ENCODE measurements at regions not wholly inside any gene's neighbourhood (a gene's known extent, or its start where the extent isn't known, plus 50 kb on each side); places are given as distances from the start of the nearest gene placed in this dataset.

GRCh38 chr9:30970186-30970585 lies 1414.3 kb upstream of the ACO1 start:
- TF ChIP-seq, protein P1, sequence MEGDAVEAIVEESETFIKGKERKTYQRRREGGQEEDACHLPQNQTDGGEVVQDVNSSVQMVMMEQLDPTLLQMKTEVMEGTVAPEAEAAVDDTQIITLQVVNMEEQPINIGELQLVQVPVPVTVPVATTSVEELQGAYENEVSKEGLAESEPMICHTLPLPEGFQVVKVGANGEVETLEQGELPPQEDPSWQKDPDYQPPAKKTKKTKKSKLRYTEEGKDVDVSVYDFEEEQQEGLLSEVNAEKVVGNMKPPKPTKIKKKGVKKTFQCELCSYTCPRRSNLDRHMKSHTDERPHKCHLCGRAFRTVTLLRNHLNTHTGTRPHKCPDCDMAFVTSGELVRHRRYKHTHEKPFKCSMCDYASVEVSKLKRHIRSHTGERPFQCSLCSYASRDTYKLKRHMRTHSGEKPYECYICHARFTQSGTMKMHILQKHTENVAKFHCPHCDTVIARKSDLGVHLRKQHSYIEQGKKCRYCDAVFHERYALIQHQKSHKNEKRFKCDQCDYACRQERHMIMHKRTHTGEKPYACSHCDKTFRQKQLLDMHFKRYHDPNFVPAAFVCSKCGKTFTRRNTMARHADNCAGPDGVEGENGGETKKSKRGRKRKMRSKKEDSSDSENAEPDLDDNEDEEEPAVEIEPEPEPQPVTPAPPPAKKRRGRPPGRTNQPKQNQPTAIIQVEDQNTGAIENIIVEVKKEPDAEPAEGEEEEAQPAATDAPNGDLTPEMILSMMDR (conservative IDR thresholded peaks at IDR 0.05): no peak
- no peak for TF ChIP-seq ZFX (IDR thresholded peaks at IDR 0.05)
- H3K27ac ChIP-seq: no peak overlapping the region

DNA sequence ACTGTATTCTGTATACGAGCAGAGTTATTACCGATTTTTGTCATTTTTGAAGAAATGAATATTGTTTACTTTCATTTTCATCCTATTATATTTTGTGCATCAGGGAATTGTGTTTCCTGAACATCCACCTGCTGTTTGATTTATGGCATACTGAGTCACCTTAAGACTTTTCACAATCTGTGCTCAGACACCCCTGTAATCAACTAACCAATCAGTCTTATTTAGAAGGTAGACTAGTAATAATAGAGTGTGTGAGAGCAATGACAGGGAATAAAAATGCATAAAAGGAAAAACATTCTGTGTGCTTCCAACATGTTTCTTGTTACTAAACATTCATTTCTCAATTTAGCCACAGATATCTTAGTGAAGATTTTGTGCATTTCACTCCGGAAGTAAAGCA lies 1413.6 kb upstream of the ACO1 start:
- TF ChIP-seq ZFX (IDR thresholded peaks at IDR 0.05): no peak
- no peak overlapping the region for H3K27ac ChIP-seq

DNA sequence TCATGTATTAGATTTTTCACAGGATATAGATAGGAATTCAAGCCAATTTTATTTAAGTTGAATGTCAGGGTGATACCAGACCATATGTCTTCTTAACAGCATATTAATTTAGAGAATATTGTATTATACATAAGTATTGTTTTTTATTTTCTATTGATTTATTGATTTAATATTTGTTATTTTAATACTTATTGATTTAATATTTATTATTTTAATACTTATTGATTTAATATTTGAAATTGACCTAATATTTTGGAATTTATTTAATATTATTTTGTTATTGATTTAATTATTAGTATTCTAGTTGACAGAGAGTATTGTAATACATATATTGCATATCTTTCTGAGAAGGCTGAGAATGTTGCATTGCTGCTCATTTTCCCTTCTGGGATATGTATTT lies 1411.8 kb upstream of the ACO1 start:
- TF ChIP-seq ZFX (IDR thresholded peaks at IDR 0.05): no peak
- TF ChIP-seq, protein P1 (conservative IDR thresholded peaks at IDR 0.05): no peak
- H3K27ac ChIP-seq: no peak overlapping the region

- H3K27ac ChIP-seq: no peak overlapping the region
- no peak for TF ChIP-seq ZFX (IDR thresholded peaks at IDR 0.05)
- TF ChIP-seq, protein P1 (conservative IDR thresholded peaks at IDR 0.05): no peak
Observed at GRCh38 chr9:30977965-30978364, 1406.5 kb upstream of the ACO1 start.

DNA sequence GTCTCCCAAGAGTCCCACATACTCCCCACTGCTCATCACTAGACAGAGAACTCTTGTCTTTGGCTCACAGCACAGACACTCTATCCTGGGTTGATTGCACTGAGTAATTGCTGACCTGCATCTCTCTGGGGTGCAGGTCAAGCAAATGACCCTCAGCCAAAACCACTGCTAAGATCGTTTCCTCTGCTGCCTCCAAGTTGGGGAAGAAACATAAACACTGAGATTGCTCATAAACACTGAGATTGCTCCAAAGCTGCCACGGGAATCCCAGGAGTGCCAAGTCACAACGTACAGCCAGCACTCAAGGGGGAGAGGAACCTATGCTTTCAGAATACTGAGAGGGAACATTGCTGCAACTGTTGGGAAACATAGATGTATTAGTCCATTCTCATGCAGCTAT lies 1402.1 kb upstream of the ACO1 start:
- no peak for TF ChIP-seq ZFX (IDR thresholded peaks at IDR 0.05)
- TF ChIP-seq, protein P1 (conservative IDR thresholded peaks at IDR 0.05): no peak
- no peak overlapping the region for H3K27ac ChIP-seq

DNA sequence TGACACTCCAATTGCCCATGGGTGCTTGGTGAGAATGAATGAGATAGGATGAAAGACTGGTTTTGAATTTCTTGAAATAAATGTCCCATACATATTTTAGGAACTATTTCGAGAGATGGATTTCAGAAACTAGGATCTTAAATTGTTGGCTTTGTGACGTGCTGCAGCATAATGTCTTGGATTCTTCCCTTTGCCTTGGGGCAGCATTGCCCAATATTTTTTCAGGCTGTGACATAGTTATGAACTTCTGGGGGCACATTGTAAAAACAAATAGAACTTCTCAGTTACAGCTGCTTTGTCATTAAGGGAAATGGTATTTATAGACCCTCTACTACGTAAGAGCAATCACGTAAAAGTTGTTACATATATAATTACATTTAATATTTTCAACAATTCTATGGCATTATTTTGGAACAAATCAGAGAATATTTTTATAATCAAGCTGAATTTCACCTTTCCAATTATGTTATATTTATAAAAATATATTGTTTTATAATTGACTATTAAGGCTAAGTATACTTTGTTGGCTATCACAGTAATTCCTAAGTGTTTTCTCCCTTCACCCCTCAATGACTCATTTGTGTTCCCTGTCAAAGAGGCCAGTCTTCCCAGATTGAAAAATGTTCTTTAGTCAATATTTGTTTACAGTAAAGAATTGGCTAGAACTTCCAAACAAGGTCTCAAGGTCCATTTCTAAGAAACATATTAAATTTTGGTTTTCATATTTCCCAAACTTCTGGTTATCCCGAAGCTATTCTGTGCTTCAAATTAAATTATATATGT lies 1388.3 kb upstream of the ACO1 start:
- TF ChIP-seq, protein P1 (conservative IDR thresholded peaks at IDR 0.05): no peak
- no peak for TF ChIP-seq ZFX (IDR thresholded peaks at IDR 0.05)
- no peak overlapping the region for H3K27ac ChIP-seq

GRCh38 chr9:30996761-30997160 lies 1387.7 kb upstream of the ACO1 start:
- TF ChIP-seq, protein P1 (conservative IDR thresholded peaks at IDR 0.05): no peak
- no peak for TF ChIP-seq ZFX (IDR thresholded peaks at IDR 0.05)
- no peak overlapping the region for H3K27ac ChIP-seq

DNA sequence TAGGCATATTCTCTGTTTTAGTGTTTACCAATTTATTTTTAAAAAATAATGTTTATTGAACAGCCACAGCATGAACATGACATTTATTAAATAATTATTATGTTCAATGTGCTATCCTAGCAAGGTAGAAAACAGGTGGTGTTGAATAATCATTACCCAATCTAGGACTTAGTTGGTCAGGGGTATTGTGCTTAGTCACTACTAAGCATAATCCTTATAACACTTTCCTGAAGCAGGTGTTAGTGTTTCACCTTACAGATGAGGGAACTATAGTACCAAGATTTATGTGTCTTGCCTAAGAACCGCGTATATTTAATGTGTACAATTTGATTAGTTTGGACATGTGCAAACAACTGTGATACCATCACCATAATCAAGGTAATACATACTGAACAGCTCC lies 1387.2 kb upstream of the ACO1 start:
- TF ChIP-seq, protein P1 (conservative IDR thresholded peaks at IDR 0.05): no peak
- no peak for TF ChIP-seq ZFX (IDR thresholded peaks at IDR 0.05)
- H3K27ac ChIP-seq: no peak overlapping the region

Data from C4-2B (cell line).